Activated CD4-positive, alpha-beta memory T cell treated with anti-CD3 and anti-CD28 coated beads, Interleukin-2, amount 10 ng/mL, durations not matched to agents 7 days and 5 days (primary cell): ENCODE measurements at regions not wholly inside any gene's neighbourhood (a gene's known extent, or its start where the extent isn't known, plus 50 kb on each side); places are given as distances from the start of the nearest gene placed in this dataset.
"Not testable (repeated sequence)": the region's sequence is repeated elsewhere in the genome, so short reads cannot be mapped to it uniquely, and the experiment has no call there.

Source experiments
- CTCF ChIA-PET: fragments of 350-600 bp; sonication (Branson Sonifier 250); formaldehyde crosslinking; loops from one replicate; lab custom pipeline; 2021; ENCODE audit warnings: antibody characterized with exemption, inconsistent platforms; lab: Charles Lee
- POLR2A ChIA-PET: fragments of 350-600 bp; sonication (Branson Sonifier 250); formaldehyde crosslinking; loops from one replicate; lab custom pipeline; 2021; ENCODE audit warnings: antibody characterized with exemption; lab: Charles Lee
- DNase-seq: peaks from one replicate; pipeline ENCODE4 v3.0.0-alpha.2; 2020
- H3K27ac Mint-ChIP-seq: one replicate; pipeline ENCODE4 v1.8.0; 2021; ENCODE audit warnings: mild to moderate bottlenecking, mixed read lengths
- H3K27me3 Mint-ChIP-seq: one replicate; pipeline ENCODE4 v1.8.0; 2021; ENCODE audit warnings: mixed read lengths
- H3K36me3 Mint-ChIP-seq: one replicate; pipeline ENCODE4 v1.8.0; 2021; ENCODE audit warnings: low read depth, mixed read lengths
- H3K4me1 Mint-ChIP-seq: one replicate; pipeline ENCODE4 v1.8.0; 2021; ENCODE audit warnings: mixed read lengths
- H3K4me3 Mint-ChIP-seq: one replicate; pipeline ENCODE4 v1.8.0; 2021; ENCODE audit warnings: mild to moderate bottlenecking, mixed read lengths
- H3K9me3 Mint-ChIP-seq: one replicate; pipeline ENCODE4 v1.8.0; 2021; ENCODE audit warnings: mixed read lengths

GRCh38 chr17:20922128-20922670 lies 120.6 kb downstream of the USP22 start:
- CTCF ChIA-PET = interaction anchor here (1.0 kb wide), 1 partner anchor 71 kb away, joined by 7 read pairs; no protein-coding TSS in a partner anchor
- H3K4me1 Mint-ChIP-seq = peaks cover 1% of the 10 kb centered on the region
- H3K27ac Mint-ChIP-seq = no peak overlapping the region

DNA sequence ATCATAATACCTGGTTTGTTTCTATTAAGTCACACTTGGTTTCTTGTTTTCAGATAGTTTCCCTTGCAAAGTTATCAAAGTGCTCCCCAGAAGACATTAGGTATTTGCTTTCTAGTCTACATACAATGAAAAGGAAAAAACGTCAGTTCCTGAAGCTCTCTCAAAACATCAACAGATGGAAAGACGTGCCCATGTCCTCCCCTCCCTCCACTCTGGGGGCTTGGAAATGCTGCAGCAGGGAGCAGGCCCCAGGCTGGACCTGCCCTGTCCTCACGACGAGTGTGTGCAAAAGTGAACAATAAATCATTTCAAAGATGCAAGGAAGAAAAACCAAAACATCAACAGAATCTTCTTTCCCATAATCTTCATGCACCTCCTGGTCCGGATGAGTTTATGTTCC lies 118.5 kb downstream of the USP22 start:
- H3K4me1 Mint-ChIP-seq = peaks cover 1% of the 10 kb centered on the region
- no peak overlapping the region for H3K4me3 Mint-ChIP-seq
- H3K27me3 Mint-ChIP-seq = peaks cover 28% of the 10 kb centered on the region
- POLR2A ChIA-PET = no interaction called here
- DNase-seq = no peak
- no peak overlapping the region for H3K27ac Mint-ChIP-seq
- no peaks in the 10 kb centered on the region for H3K36me3 Mint-ChIP-seq
- H3K9me3 Mint-ChIP-seq = no peaks in the 10 kb centered on the region
- CTCF ChIA-PET = no interaction called here

More at GRCh38 chr17:20922128-20922670, 120.6 kb downstream of the USP22 start:
- Mint-ChIP-seq H3K36me3 (no peaks in the 10 kb centered on the region), H3K4me3 (no peak overlapping the region), H3K27me3 (peaks cover 30% of the 10 kb centered on the region), H3K9me3 (no peaks in the 10 kb centered on the region)
- POLR2A ChIA-PET = no interaction called here
- no peak for DNase-seq

DNA sequence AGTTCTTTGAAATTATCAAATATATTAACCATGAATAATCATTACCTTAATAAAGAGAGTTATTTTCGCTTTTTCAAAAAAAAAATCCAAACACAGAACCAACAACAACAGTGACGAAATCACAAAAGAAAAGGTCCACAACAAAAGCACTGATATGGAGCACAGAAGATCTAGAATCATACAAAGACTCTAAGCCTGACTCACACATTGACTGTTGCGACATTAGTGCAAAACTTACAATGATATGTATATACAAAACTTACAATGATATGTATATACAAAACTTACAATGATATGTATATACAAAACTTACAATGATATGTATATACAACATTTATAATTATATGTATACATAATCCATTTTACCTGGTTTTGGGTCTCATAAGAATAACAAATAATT lies 117.7 kb downstream of the USP22 start:
- ChIA-PET POLR2A (no interaction called here), CTCF (no interaction called here)
- Mint-ChIP-seq H3K9me3 (no peaks in the 10 kb centered on the region), H3K27me3 (peaks cover 26% of the 10 kb centered on the region), H3K36me3 (no peaks in the 10 kb centered on the region), H3K27ac (no peak overlapping the region), H3K4me3 (no peak overlapping the region), H3K4me1 (peaks cover 1% of the 10 kb centered on the region)
- no peak for DNase-seq

DNA sequence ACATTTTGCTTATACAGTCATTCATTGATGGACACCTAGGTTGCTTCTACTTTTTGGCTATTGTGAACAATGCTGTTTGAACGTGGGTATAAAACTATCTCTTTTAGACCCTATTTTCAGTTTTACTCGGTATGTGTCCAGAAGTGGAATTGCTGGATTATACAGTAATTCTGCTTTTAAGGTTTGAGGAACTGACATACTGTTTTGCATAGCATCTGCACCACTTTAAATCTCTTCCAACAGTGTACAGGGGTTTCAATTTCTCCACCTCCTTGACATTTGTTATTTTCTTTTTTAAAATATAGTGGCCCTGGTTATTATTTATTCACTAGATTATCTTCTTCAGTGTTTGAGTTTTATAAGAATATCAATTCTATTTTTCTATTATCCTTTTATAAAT lies 116.9 kb downstream of the USP22 start:
- Mint-ChIP-seq H3K4me3 (no peak overlapping the region), H3K9me3 (no peaks in the 10 kb centered on the region), H3K27me3 (peaks cover 19% of the 10 kb centered on the region), H3K27ac (no peak overlapping the region), H3K36me3 (no peaks in the 10 kb centered on the region), H3K4me1 (peaks cover 1% of the 10 kb centered on the region)
- ChIA-PET CTCF (no interaction called here), POLR2A (no interaction called here)
- DNase-seq = no peak

GRCh38 chr17:20926532-20926931 lies 116.3 kb downstream of the USP22 start:
- Mint-ChIP-seq H3K4me1 (peaks cover 1% of the 10 kb centered on the region), H3K27me3 (peaks cover 16% of the 10 kb centered on the region), H3K9me3 (no peaks in the 10 kb centered on the region), H3K27ac (no peak overlapping the region), H3K4me3 (no peak overlapping the region), H3K36me3 (no peaks in the 10 kb centered on the region)
- ChIA-PET POLR2A (no interaction called here), CTCF (interaction anchor here (1.7 kb wide), 1 partner anchor 67 kb away, joined by 4 read pairs; no protein-coding TSS in a partner anchor)
- no peak for DNase-seq

- Mint-ChIP-seq H3K27ac (no peak overlapping the region), H3K36me3 (no peaks in the 10 kb centered on the region), H3K9me3 (no peaks in the 10 kb centered on the region), H3K4me3 (no peak overlapping the region), H3K4me1 (no peaks in the 10 kb centered on the region), H3K27me3 (peaks cover 12% of the 10 kb centered on the region)
- DNase-seq = no peak
- CTCF ChIA-PET = interaction anchor here (1.7 kb wide), 1 partner anchor 66 kb away, joined by 4 read pairs; no protein-coding TSS in a partner anchor
- POLR2A ChIA-PET = no interaction called here
These were observed 115.4 kb downstream of the USP22 start for GRCh38 chr17:20927308-20927977.

DNA sequence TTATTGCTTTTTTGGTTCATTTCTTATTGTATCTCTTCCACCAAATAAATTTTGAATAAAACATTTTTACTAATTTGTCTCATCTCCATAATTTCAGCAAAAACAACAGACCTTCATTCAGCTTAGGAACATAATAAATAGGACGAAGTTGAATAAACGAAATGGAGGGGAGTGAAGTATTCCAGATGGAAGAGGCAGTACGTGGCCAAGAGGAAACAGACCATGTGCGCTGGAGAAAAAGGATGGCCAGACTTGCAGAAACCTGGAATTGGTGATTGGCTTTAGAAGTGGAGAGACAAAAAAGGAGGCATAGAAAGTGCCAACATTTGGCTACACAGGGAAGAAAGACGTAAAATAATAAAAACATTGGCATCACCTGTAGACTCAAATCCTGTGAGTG lies 113.5 kb downstream of the USP22 start:
- DNase-seq = no peak
- Mint-ChIP-seq H3K4me3 (no peak overlapping the region), H3K9me3 (no peaks in the 10 kb centered on the region), H3K27ac (no peak overlapping the region), H3K36me3 (no peaks in the 10 kb centered on the region), H3K4me1 (no peaks in the 10 kb centered on the region), H3K27me3 (peaks cover 8% of the 10 kb centered on the region)
- POLR2A ChIA-PET = no interaction called here
- CTCF ChIA-PET = no interaction called here

DNA sequence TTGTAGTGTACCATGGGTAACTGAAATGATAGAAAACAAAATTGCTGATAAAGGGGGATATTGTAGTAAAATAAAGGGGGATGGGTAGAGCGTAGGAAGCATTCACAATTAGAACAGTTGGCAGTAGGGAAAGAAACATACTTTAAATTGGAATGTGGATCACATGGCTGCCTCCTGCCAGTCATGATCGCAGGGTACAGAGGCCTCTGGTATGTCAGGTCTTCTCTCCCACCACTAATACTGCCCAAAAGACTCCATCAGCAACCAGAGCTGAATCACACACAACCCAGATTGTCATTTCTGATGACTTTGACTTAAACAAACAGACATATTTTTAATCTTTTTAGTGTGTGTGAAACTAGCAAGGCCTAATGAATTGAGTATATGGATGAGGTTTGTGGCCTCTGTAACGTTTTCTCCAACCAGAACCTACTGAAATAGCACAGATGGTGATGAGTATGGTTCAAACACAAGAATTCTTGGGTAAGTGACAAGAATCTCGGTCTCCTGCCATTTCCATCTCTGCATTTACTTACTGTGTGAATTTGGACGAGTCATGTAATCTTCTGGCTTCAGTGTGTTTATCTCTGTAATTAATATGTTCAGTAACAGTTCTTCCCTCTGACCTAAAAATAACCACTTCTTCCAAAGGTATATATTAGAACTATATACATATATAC lies 112.6 kb downstream of the USP22 start:
- Mint-ChIP-seq H3K27ac (no peak overlapping the region), H3K36me3 (no peaks in the 10 kb centered on the region), H3K4me1 (no peaks in the 10 kb centered on the region), H3K9me3 (no peaks in the 10 kb centered on the region), H3K4me3 (no peak overlapping the region), H3K27me3 (peaks cover 11% of the 10 kb centered on the region)
- ChIA-PET CTCF (no interaction called here), POLR2A (no interaction called here)
- no peak for DNase-seq

- POLR2A ChIA-PET, CTCF ChIA-PET, H3K27ac Mint-ChIP-seq, DNase-seq, H3K4me1 Mint-ChIP-seq, H3K9me3 Mint-ChIP-seq, H3K4me3 Mint-ChIP-seq, H3K36me3 Mint-ChIP-seq: not testable (repeated sequence)
- H3K27me3 Mint-ChIP-seq = peaks cover 14% of the 10 kb centered on the region
These were observed 109.8 kb downstream of the USP22 start for GRCh38 chr17:20933040-20933439.

DNA sequence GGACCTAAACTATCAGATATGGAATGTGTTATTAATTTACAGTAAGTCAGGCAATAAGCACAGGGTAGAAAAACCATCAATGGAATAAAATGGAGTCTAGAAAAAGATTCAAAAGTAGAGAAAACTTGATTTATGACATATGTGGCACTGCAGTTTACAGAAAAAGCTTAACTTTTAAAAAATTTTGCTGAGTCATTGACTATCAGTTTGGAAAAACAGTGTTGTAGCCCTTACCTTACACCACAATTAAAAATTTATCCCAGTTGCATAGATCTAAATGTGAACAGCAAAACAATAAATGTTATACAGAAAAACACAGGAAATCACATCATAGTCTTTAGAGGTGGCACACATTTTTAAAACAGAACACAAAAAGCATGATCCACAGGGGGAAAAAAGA lies 108.5 kb downstream of the USP22 start:
- Mint-ChIP-seq H3K27me3 (peaks cover 9% of the 10 kb centered on the region), H3K36me3 (no peaks in the 10 kb centered on the region), H3K27ac (no peak overlapping the region), H3K4me3 (no peak overlapping the region), H3K9me3 (no peaks in the 10 kb centered on the region), H3K4me1 (no peaks in the 10 kb centered on the region)
- POLR2A ChIA-PET = no interaction called here
- DNase-seq = no peak
- CTCF ChIA-PET = no interaction called here

GRCh38 chr17:20935740-20936139 lies 107.1 kb downstream of the USP22 start:
- Mint-ChIP-seq H3K27ac (no peak overlapping the region), H3K9me3 (no peaks in the 10 kb centered on the region), H3K4me3 (no peak overlapping the region), H3K36me3 (no peaks in the 10 kb centered on the region), H3K27me3 (peaks cover 7% of the 10 kb centered on the region), H3K4me1 (no peaks in the 10 kb centered on the region)
- no peak for DNase-seq
- ChIA-PET POLR2A (no interaction called here), CTCF (interaction anchor here (2.2 kb wide), 1 partner anchor 58 kb away, joined by 4 read pairs; no protein-coding TSS in a partner anchor)

DNA sequence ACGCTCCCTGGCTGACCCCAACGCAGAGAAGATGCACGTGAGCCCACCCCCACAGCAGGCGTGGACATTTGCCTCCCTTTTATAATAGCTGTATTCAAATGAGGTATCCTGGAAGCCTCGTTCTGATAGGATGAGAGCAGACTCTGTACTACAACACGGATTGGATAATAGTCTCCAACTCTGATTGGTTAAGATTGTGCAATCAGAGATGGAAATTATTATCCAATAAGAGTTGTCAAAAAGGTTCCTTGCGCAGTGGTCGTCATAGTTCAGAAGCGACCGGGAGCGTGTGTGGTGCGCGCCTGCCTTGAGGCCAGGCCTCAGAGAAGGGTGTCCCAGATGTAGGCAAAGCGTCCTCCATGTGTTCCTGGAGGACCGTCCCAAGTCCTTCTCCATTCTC lies 104.6 kb downstream of the USP22 start:
- ChIA-PET CTCF (no interaction called here), POLR2A (no interaction called here)
- no peak for DNase-seq
- Mint-ChIP-seq H3K4me1 (no peaks in the 10 kb centered on the region), H3K27me3 (peaks cover 7% of the 10 kb centered on the region), H3K9me3 (no peaks in the 10 kb centered on the region), H3K36me3 (no peaks in the 10 kb centered on the region), H3K27ac (no peak overlapping the region), H3K4me3 (no peak overlapping the region)

- H3K9me3 Mint-ChIP-seq = no peaks in the 10 kb centered on the region
These were observed 103.7 kb downstream of the USP22 start for GRCh38 chr17:20938988-20939615.

More at GRCh38 chr17:20938988-20939615, 103.7 kb downstream of the USP22 start:
- H3K27me3 Mint-ChIP-seq = peaks cover 7% of the 10 kb centered on the region
- H3K4me1 Mint-ChIP-seq = no peaks in the 10 kb centered on the region
- H3K27ac Mint-ChIP-seq = no peak overlapping the region
- CTCF ChIA-PET = no interaction called here
- no peak for DNase-seq
- POLR2A ChIA-PET = no interaction called here
- H3K4me3 Mint-ChIP-seq = no peak overlapping the region
- no peaks in the 10 kb centered on the region for H3K36me3 Mint-ChIP-seq
